Spinal cord (tissue), 9 donors: ENCODE measurements at regions not wholly inside any gene's neighbourhood (a gene's known extent, or its start where the extent isn't known, plus 50 kb on each side); places are given as distances from the start of the nearest gene placed in this dataset.

Experiments
- DNase-seq, 6 donors: peaks; one replicate each; pipeline versions ENCODE4 v3.0.0 to v3.0.0-alpha.2; 2013 to 2015; ENCODE audit warnings: low spot score in 6 of 6, low read depth in 4 of 6
- H3K27ac ChIP-seq: one replicate; pipeline ENCODE4 v1.5.1; 2013; ENCODE audit warnings: low read depth, low read length, control low read depth
- H3K27me3 ChIP-seq: one replicate; pipeline ENCODE4 v1.6.1; 2013; ENCODE audit warnings: low read length; ENCODE audit not compliant: control insufficient read depth, insufficient read depth
- H3K36me3 ChIP-seq: one replicate; pipeline ENCODE4 v1.6.1; 2013; ENCODE audit warnings: low read length; ENCODE audit not compliant: control insufficient read depth, insufficient read depth
- H3K4me1 ChIP-seq: one replicate; pipeline ENCODE4 v1.6.1; 2013; ENCODE audit warnings: low read length; ENCODE audit not compliant: control insufficient read depth, insufficient read depth
- H3K4me3 ChIP-seq: one replicate; pipeline ENCODE4 v1.5.1; 2013; ENCODE audit warnings: low read depth, low read length, control low read depth
- H3K9me3 ChIP-seq: one replicate; pipeline ENCODE4 v1.6.1; 2013; ENCODE audit warnings: low read length; ENCODE audit not compliant: control insufficient read depth, insufficient read depth
- WGBS: methylation state at CpG from one replicate; pipeline ENCODE4 v1.1.5; 2013; ENCODE audit warnings: missing lambda C conversion rate; ENCODE audit not compliant: insufficient coverage; 5-methylcytosine and 5-hydroxymethylcytosine counted together
- donor health status: healthy.

GRCh38 chr3:99586701-99587100 lies 51.7 kb upstream of the COL8A1 start:
- H3K27ac ChIP-seq: no peak overlapping the region
- H3K4me1 ChIP-seq: no peaks in the 10 kb centered on the region
- no peaks in the 10 kb centered on the region for H3K36me3 ChIP-seq
- DNase-seq: no peak
- no peaks in the 10 kb centered on the region for H3K9me3 ChIP-seq
- WGBS: no CpG with 5 or more reads among the region's 3 CpGs
- H3K27me3 ChIP-seq: no peaks in the 10 kb centered on the region
- H3K4me3 ChIP-seq: no peak overlapping the region

- H3K4me3 ChIP-seq: no peak overlapping the region
- no peaks in the 10 kb centered on the region for H3K4me1 ChIP-seq
- no peaks in the 10 kb centered on the region for H3K36me3 ChIP-seq
- no peak for DNase-seq
- no peaks in the 10 kb centered on the region for H3K27me3 ChIP-seq
- WGBS: 86% methylated on average over 1 of the region's 3 CpGs
- H3K9me3 ChIP-seq: peaks cover 2% of the 10 kb centered on the region
- H3K27ac ChIP-seq: no peak overlapping the region
Measured at GRCh38 chr3:99579965-99580364, 58.4 kb upstream of the COL8A1 start.

GRCh38 chr3:99579246-99579645 lies 59.1 kb upstream of the COL8A1 start:
- Histone ChIP-seq H3K36me3 (no peaks in the 10 kb centered on the region), H3K4me1 (no peaks in the 10 kb centered on the region), H3K9me3 (peaks cover 2% of the 10 kb centered on the region), H3K27ac (no peak overlapping the region), H3K4me3 (no peak overlapping the region), H3K27me3 (no peaks in the 10 kb centered on the region)
- DNase-seq: no peak
- WGBS: no CpG with 5 or more reads among the region's 4 CpGs

GRCh38 chr3:99578339-99578970 lies 59.9 kb upstream of the COL8A1 start:
- Histone ChIP-seq H3K9me3 (peaks cover 2% of the 10 kb centered on the region), H3K27me3 (no peaks in the 10 kb centered on the region), H3K4me1 (no peaks in the 10 kb centered on the region), H3K4me3 (no peak overlapping the region), H3K36me3 (no peaks in the 10 kb centered on the region), H3K27ac (no peak overlapping the region)
- WGBS: no CpG with 5 or more reads among the region's 1 CpG
- no peak for DNase-seq

GRCh38 chr3:99576904-99577559 lies 61.4 kb upstream of the COL8A1 start:
- H3K4me1 ChIP-seq: no peaks in the 10 kb centered on the region
- H3K4me3 ChIP-seq: no peak overlapping the region
- no peak for DNase-seq
- WGBS: 100% methylated on average over 1 of the region's 4 CpGs
- H3K27me3 ChIP-seq: no peaks in the 10 kb centered on the region
- no peak overlapping the region for H3K27ac ChIP-seq
- H3K9me3 ChIP-seq: peaks cover 2% of the 10 kb centered on the region
- no peaks in the 10 kb centered on the region for H3K36me3 ChIP-seq

- H3K27me3 ChIP-seq: no peaks in the 10 kb centered on the region
- H3K36me3 ChIP-seq: no peaks in the 10 kb centered on the region
- no peaks in the 10 kb centered on the region for H3K4me1 ChIP-seq
- peaks cover 2% of the 10 kb centered on the region for H3K9me3 ChIP-seq
- H3K4me3 ChIP-seq: no peak overlapping the region
- DNase-seq: no peak
- WGBS: no CpG with 5 or more reads among the region's 2 CpGs
- H3K27ac ChIP-seq: no peak overlapping the region
Measured at GRCh38 chr3:99575683-99576082, 62.7 kb upstream of the COL8A1 start.

GRCh38 chr3:99570061-99570460 lies 68.3 kb upstream of the COL8A1 start:
- H3K27ac ChIP-seq: no peak overlapping the region
- DNase-seq: no peak
- H3K4me1 ChIP-seq: no peaks in the 10 kb centered on the region
- no peak overlapping the region for H3K4me3 ChIP-seq
- H3K36me3 ChIP-seq: no peaks in the 10 kb centered on the region
- peaks cover 4% of the 10 kb centered on the region for H3K9me3 ChIP-seq
- WGBS: 100% methylated on average over 1 of the region's 1 CpG
- no peaks in the 10 kb centered on the region for H3K27me3 ChIP-seq

- no peak for DNase-seq
- no peaks in the 10 kb centered on the region for H3K27me3 ChIP-seq
- H3K9me3 ChIP-seq: peaks cover 3% of the 10 kb centered on the region
- no peak overlapping the region for H3K27ac ChIP-seq
- H3K4me3 ChIP-seq: no peak overlapping the region
- no peaks in the 10 kb centered on the region for H3K36me3 ChIP-seq
- WGBS: no CpG with 5 or more reads among the region's 1 CpG
- H3K4me1 ChIP-seq: no peaks in the 10 kb centered on the region
Measured at GRCh38 chr3:99568663-99569335, 69.6 kb upstream of the COL8A1 start.

GRCh38 chr3:99565331-99565730 lies 73.1 kb upstream of the COL8A1 start:
- H3K27ac ChIP-seq: no peak overlapping the region
- WGBS: no CpG with 5 or more reads among the region's 3 CpGs
- H3K9me3 ChIP-seq: peaks cover 3% of the 10 kb centered on the region
- no peaks in the 10 kb centered on the region for H3K36me3 ChIP-seq
- H3K4me1 ChIP-seq: no peaks in the 10 kb centered on the region
- no peaks in the 10 kb centered on the region for H3K27me3 ChIP-seq
- no peak overlapping the region for H3K4me3 ChIP-seq
- no peak for DNase-seq
